H9 (cell line): ENCODE measurements at regions not wholly inside any gene's neighbourhood (a gene's known extent, or its start where the extent isn't known, plus 50 kb on each side); places are given as distances from the start of the nearest gene placed in this dataset.

Source experiments
- DNase-seq: peaks from one replicate; pipeline ENCODE4 v3.0.0-alpha.2; 2017
- H2AFZ ChIP-seq: one replicate; pipeline ENCODE4 v1.6.1; 2013; ENCODE audit warnings: mild to moderate bottlenecking, low read length, control low read depth, moderate library complexity
- H2AK5ac ChIP-seq: 2 replicates; pipeline ENCODE4 v1.6.1; 2013; ENCODE audit warnings: low read length, control low read depth, mixed read lengths; ENCODE audit not compliant: insufficient read length
- H2BK120ac ChIP-seq: one replicate; pipeline ENCODE4 v1.6.1; 2013; ENCODE audit warnings: low read depth, mild to moderate bottlenecking, low read length, control low read depth, inconsistent platforms; ENCODE audit not compliant: poor library complexity, severe bottlenecking
- H2BK12ac ChIP-seq: 2 replicates; pipeline ENCODE4 v1.6.1; 2013; ENCODE audit warnings: low read length, control low read depth, mixed read lengths, low read depth; ENCODE audit not compliant: insufficient read length
- H2BK15ac ChIP-seq: 2 replicates; pipeline ENCODE4 v1.6.1; 2013; ENCODE audit warnings: low read depth, low read length, control low read depth
- H2BK20ac ChIP-seq: one replicate; pipeline ENCODE4 v1.6.1; 2013; ENCODE audit warnings: low read depth, mild to moderate bottlenecking, low read length, control low read depth, inconsistent platforms; ENCODE audit not compliant: poor library complexity, severe bottlenecking
- H2BK5ac ChIP-seq: 2 replicates; pipeline ENCODE4 v1.6.1; 2013; ENCODE audit warnings: low read length, control low read depth, mixed read lengths; ENCODE audit not compliant: insufficient read length
- H3K14ac ChIP-seq: 2 replicates; pipeline ENCODE4 v1.6.1; 2013; ENCODE audit warnings: low read length, control low read depth; ENCODE audit not compliant: insufficient read depth
- H3K18ac ChIP-seq: 2 replicates; pipeline ENCODE4 v1.6.1; 2013; ENCODE audit warnings: low read depth, mild to moderate bottlenecking, mixed read lengths, low read length, control low read depth; ENCODE audit not compliant: insufficient read length
- H3K23ac ChIP-seq: 2 replicates; pipeline ENCODE4 v1.6.1; 2013; ENCODE audit warnings: low read length, control low read depth, mixed read lengths, low read depth; ENCODE audit not compliant: insufficient read length
- H3K23me2 ChIP-seq: 2 replicates; pipeline ENCODE4 v1.6.1; 2013; ENCODE audit warnings: low read depth, mild to moderate bottlenecking, mixed read lengths, low read length, control low read depth; ENCODE audit not compliant: insufficient read length, poor library complexity, severe bottlenecking
- H3K27ac ChIP-seq: 2 replicates; pipeline ENCODE4 v1.5.1; 2013; ENCODE audit warnings: low read length, control low read depth, mixed read lengths, low read depth; ENCODE audit not compliant: insufficient read length
- H3K27me3 ChIP-seq: 2 replicates; pipeline ENCODE4 v1.6.1; 2013; ENCODE audit warnings: low read length, control low read depth, inconsistent platforms; ENCODE audit not compliant: insufficient read depth
- H3K4ac ChIP-seq: 2 replicates; pipeline ENCODE4 v1.6.1; 2013; ENCODE audit warnings: low read depth, mild to moderate bottlenecking, control low read depth, inconsistent platforms, low read length, moderate library complexity
- H3K4me1 ChIP-seq: 2 replicates; pipeline ENCODE4 v1.6.1; 2013; ENCODE audit warnings: low read length, control low read depth, inconsistent platforms; ENCODE audit not compliant: insufficient read depth
- H3K4me2 ChIP-seq: 2 replicates; pipeline ENCODE4 v1.6.1; 2013; ENCODE audit warnings: low read length, control low read depth, mixed read lengths; ENCODE audit not compliant: insufficient read length, insufficient read depth
- H3K56ac ChIP-seq: 2 replicates; pipeline ENCODE4 v1.6.1; 2013; ENCODE audit warnings: low read depth, mild to moderate bottlenecking, mixed read lengths, low read length, control low read depth; ENCODE audit not compliant: insufficient read length
- H3K79me1 ChIP-seq: 2 replicates; pipeline ENCODE4 v1.6.1; 2013; ENCODE audit warnings: low read depth, mild to moderate bottlenecking, moderate library complexity, low read length, control low read depth, inconsistent platforms; ENCODE audit not compliant: insufficient read depth, poor library complexity, severe bottlenecking
- H3K79me2 ChIP-seq: 2 replicates; pipeline ENCODE4 v1.6.1; 2013; ENCODE audit warnings: low read length, control low read depth, inconsistent platforms; ENCODE audit not compliant: insufficient read depth
- H3K9ac ChIP-seq: 2 replicates; pipeline ENCODE4 v1.6.1; 2013; ENCODE audit warnings: low read length, control low read depth, mixed read lengths; ENCODE audit not compliant: insufficient read length; ENCODE audit errors: extremely low read depth
- H3K9me3 ChIP-seq: one replicate; pipeline ENCODE4 v1.6.1; 2013; ENCODE audit warnings: low read depth, low read length, inconsistent platforms; ENCODE audit not compliant: control insufficient read depth
- H3T11ph ChIP-seq: one replicate; pipeline ENCODE4 v1.6.1; 2013; ENCODE audit warnings: mild to moderate bottlenecking, low read length, control low read depth, inconsistent platforms
- H4K20me1 ChIP-seq: one replicate; pipeline ENCODE4 v1.6.1; 2013; ENCODE audit not compliant: control insufficient read depth, insufficient read length, insufficient read depth
- H4K5ac ChIP-seq: 2 replicates; pipeline ENCODE4 v1.6.1; 2013; ENCODE audit warnings: low read depth, mild to moderate bottlenecking, mixed read lengths, low read length, control low read depth; ENCODE audit not compliant: insufficient read length
- H4K8ac ChIP-seq: replicated peaks from 2 replicates; pipeline ENCODE4 v1.6.1; 2013; ENCODE audit warnings: low read length, control low read depth, mixed read lengths, low read depth; ENCODE audit not compliant: insufficient read length
- H4K91ac ChIP-seq: 2 replicates; pipeline ENCODE4 v1.6.1; 2013; ENCODE audit warnings: low read depth, mild to moderate bottlenecking, moderate library complexity, mixed read lengths, low read length, control low read depth; ENCODE audit not compliant: insufficient read length
- H3K27ac Mint-ChIP-seq, 3 experiments: 2 replicates in 2 of 3; 3 replicates in 1 of 3; pipeline ENCODE4 v1.8.0; 2020 to 2021; ENCODE audit warnings: mixed read lengths in 3 of 3, mild to moderate bottlenecking in 1 of 3, moderate library complexity in 1 of 3
- H3K27me3 Mint-ChIP-seq: 2 replicates; pipeline ENCODE4 v1.8.0; 2021; ENCODE audit warnings: low read depth, mild to moderate bottlenecking, moderate library complexity, mixed read lengths
- H3K36me3 Mint-ChIP-seq, 3 experiments: 2 replicates in 2 of 3; 3 replicates in 1 of 3; pipeline ENCODE4 v1.8.0; 2020 to 2021; ENCODE audit warnings: low read depth in 3 of 3, mixed read lengths in 3 of 3; ENCODE audit not compliant: insufficient read depth in 1 of 3
- H3K4me1 Mint-ChIP-seq, 2 experiments: 2 replicates each; pipeline ENCODE4 v1.8.0; 2020; ENCODE audit warnings: mixed read lengths in 2 of 2
- H3K4me3 Mint-ChIP-seq, 2 experiments: 2 replicates in 1 of 2; 3 replicates in 1 of 2; pipeline ENCODE4 v1.8.0; 2020 to 2021; ENCODE audit warnings: mild to moderate bottlenecking in 2 of 2, mixed read lengths in 2 of 2, moderate library complexity in 1 of 2
- H3K9me3 Mint-ChIP-seq, 2 experiments: 2 replicates in 1 of 2; 3 replicates in 1 of 2; pipeline ENCODE4 v1.8.0; 2020; ENCODE audit warnings: mild to moderate bottlenecking in 2 of 2, mixed read lengths in 2 of 2, moderate library complexity in 1 of 2
- CTCF ChIP-seq: fragments of 200-600 bp; sonication (generic); conservative IDR thresholded peaks from 3 replicates; pipeline ENCODE4 v1.8.0; 2021; ENCODE audit warnings: antibody characterized with exemption, mild to moderate bottlenecking
- WGBS: extraction: QIAGEN DNeasy Blood & Tissue Kit; methylation state at CpG from one replicate; pipeline ENCODE4 v1.1.7; 2013; ENCODE audit warnings: missing lambda C conversion rate, low lambda C conversion rate, mixed read lengths; ENCODE audit not compliant: insufficient read length; ENCODE audit errors: extremely low coverage; 5-methylcytosine and 5-hydroxymethylcytosine counted together

GRCh38 chr2:188664416-188664815 lies 309.8 kb upstream of the COL3A1 start:
- no peaks in the 10 kb centered on the region for H3K79me2 ChIP-seq
- WGBS, result no CpG with 5 or more reads among the region's 2 CpGs

More at GRCh38 chr2:188664416-188664815, 309.8 kb upstream of the COL3A1 start:
- no peak overlapping the region for H2BK15ac ChIP-seq
- H3K23me2 ChIP-seq, result no peaks in the 10 kb centered on the region
- no peak overlapping the region for H3K4me2 ChIP-seq
- Mint-ChIP-seq H3K4me1 (peaks cover 4 to 5% of the 10 kb centered on the region in 2 experiments; a peak in 3 of 4 replicates), H3K4me3 (no peak overlapping the region), H3K36me3 (no peaks in the 10 kb centered on the region), H3K27me3 (no peaks in the 10 kb centered on the region), H3K27ac (no peak overlapping the region), H3K9me3 (no peaks in the 10 kb centered on the region)
- no peak for DNase-seq
- no peak overlapping the region for H4K5ac ChIP-seq
- H2AK5ac ChIP-seq, result no peak overlapping the region
- H2BK20ac ChIP-seq, result no peak overlapping the region
- H2BK12ac ChIP-seq, result no peak overlapping the region
- no peak overlapping the region for H3T11ph ChIP-seq
- H2BK120ac ChIP-seq, result no peak overlapping the region
- TF ChIP-seq CTCF, result no peak
- no peaks in the 10 kb centered on the region for H3K79me1 ChIP-seq
- no peaks in the 10 kb centered on the region for H4K20me1 ChIP-seq
- no peak overlapping the region for H3K23ac ChIP-seq
- no peaks in the 10 kb centered on the region for H3K27me3 ChIP-seq
- no peak overlapping the region for H3K56ac ChIP-seq
- no peak overlapping the region for H3K27ac ChIP-seq
- H3K4ac ChIP-seq, result no peak overlapping the region
- no peak overlapping the region for H4K91ac ChIP-seq
- H2BK5ac ChIP-seq, result no peak overlapping the region
- H4K8ac ChIP-seq, result no peak overlapping the region
- H3K18ac ChIP-seq, result no peak overlapping the region
- no peak overlapping the region for H3K9ac ChIP-seq
- H3K4me1 ChIP-seq, result no peaks in the 10 kb centered on the region; the same call in 1 of the 2 replicates
- no peaks in the 10 kb centered on the region for H3K9me3 ChIP-seq
- no peak overlapping the region for H3K14ac ChIP-seq
- H2AFZ ChIP-seq, result no peak overlapping the region
